ENCODE measurements at regions not wholly inside any gene's neighbourhood (a gene's known extent, or its start where the extent isn't known, plus 50 kb on each side); places are given as distances from the start of the nearest gene placed in this dataset.

DNA sequence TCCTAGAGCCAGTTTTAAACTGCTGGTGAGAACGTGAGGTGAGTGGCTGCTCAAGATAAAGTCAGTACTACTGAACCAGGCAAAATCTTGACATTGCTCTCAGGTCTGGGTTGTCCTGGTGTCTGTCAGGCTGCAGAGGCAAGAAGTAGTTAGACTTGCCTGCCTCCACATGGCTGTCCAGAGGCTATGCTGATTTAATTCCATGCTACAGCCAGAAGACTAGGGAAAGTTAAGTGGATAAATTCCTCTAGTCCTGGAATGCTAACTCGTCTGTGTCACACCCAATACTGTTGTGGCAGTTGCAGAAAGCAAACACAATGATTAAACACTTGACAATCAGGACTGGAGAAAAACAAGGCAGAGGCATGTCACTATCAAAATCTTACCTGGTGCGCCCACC, 118.9 kb downstream of the ACER2 start:
- Histone ChIP-seq H3K9ac (no peak overlapping the region), H3K79me2 (ENCODE audit: insufficient read depth) (no peaks in the 10 kb centered on the region), H3K27ac (no peak overlapping the region), H3K9me3 (ENCODE audit: low read depth) (no peaks in the 10 kb centered on the region), H3K4me3 (no peak overlapping the region), H4K20me1 (ENCODE audit: insufficient read depth) (no peaks in the 10 kb centered on the region), H2AFZ (no peak overlapping the region), H3F3A (ENCODE audit: insufficient read depth) (no peaks in the 10 kb centered on the region), H3K36me3 (ENCODE audit: low read depth) (no peaks in the 10 kb centered on the region), H3K4me1 (ENCODE audit: insufficient read depth) (no peaks in the 10 kb centered on the region), H3K27me3 (replicated peaks; ENCODE audit: insufficient read depth) (0 out of 2 replicates have a peak, but pooled peaks cover 3% of the 10 kb centered on the region), H3K9me2 (ENCODE audit: insufficient read depth) (no peaks in the 10 kb centered on the region), H3K4me2 (ENCODE audit: unreplicated experiment) (no peak overlapping the region)
- WGBS, 2 experiments (ENCODE audit: low coverage in 1 of 2, low lambda C conversion rate in 2 of 2, missing lambda C conversion rate in 2 of 2) = 20 to 21% methylated on average over 3 of the region's 3 CpGs
- TF ChIP-seq EZH2phosphoT487 (IDR thresholded peaks at IDR 0.05; ENCODE audit: insufficient read depth, low read depth) (no peak), EZH2 (IDR thresholded peaks at IDR 0.05; ENCODE audit: insufficient read depth, poor library complexity, severe bottlenecking) (no peak)
- no peak for DNase-seq
- in situ Hi-C loops (cut with MboI) = no loop called here

- H3K9me2 ChIP-seq (ENCODE audit: insufficient read depth) = no peaks in the 10 kb centered on the region
- no peaks in the 10 kb centered on the region for H3F3A ChIP-seq (ENCODE audit: insufficient read depth)
- no peaks in the 10 kb centered on the region for H3K79me2 ChIP-seq (ENCODE audit: insufficient read depth)
- WGBS, 2 experiments (ENCODE audit: low coverage in 1 of 2, low lambda C conversion rate in 2 of 2, missing lambda C conversion rate in 2 of 2) = 0 to 2% methylated on average over 2 of the region's 2 CpGs
- H3K36me3 ChIP-seq (ENCODE audit: low read depth) = no peaks in the 10 kb centered on the region
- H3K4me1 ChIP-seq (ENCODE audit: insufficient read depth) = no peaks in the 10 kb centered on the region
- no peak overlapping the region for H3K27ac ChIP-seq
- no peak overlapping the region for H3K4me2 ChIP-seq (ENCODE audit: unreplicated experiment)
- 0 out of 2 replicates have a peak, but pooled peaks cover 3% of the 10 kb centered on the region for H3K27me3 ChIP-seq (replicated peaks; ENCODE audit: insufficient read depth)
- H2AFZ ChIP-seq = no peak overlapping the region
- TF ChIP-seq EZH2 (IDR thresholded peaks at IDR 0.05; ENCODE audit: insufficient read depth, poor library complexity, severe bottlenecking) = no peak
- TF ChIP-seq EZH2phosphoT487 (IDR thresholded peaks at IDR 0.05; ENCODE audit: insufficient read depth, low read depth) = no peak
- no peaks in the 10 kb centered on the region for H4K20me1 ChIP-seq (ENCODE audit: insufficient read depth)
- in situ Hi-C loops (cut with MboI) = no loop called here
- no peak overlapping the region for H3K4me3 ChIP-seq
- no peaks in the 10 kb centered on the region for H3K9me3 ChIP-seq (ENCODE audit: low read depth)
- no peak overlapping the region for H3K9ac ChIP-seq
- DNase-seq = no peak
Measured at GRCh38 chr9:19522558-19522957, 113.7 kb downstream of the ACER2 start.

DNA sequence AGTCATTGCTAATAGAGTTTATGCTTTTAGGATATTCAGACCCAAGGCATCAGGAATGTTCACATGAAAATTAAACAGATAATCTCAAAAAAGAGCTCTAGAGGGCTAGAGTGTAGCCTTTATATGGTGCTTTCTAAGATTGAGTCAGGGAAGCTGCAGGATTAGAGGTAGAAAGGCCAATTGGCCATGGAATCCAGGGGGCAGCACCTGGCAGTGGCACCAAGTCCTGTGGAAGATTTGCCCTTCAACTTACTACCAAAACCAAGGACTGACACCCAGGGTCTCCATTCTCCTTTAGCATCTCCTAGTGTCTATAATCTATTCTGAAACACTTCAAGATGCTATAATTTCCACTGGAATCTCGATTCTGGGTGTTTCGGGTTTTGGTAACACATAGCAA, 112.4 kb downstream of the ACER2 start:
- no peaks in the 10 kb centered on the region for H3K9me3 ChIP-seq (ENCODE audit: low read depth)
- H3K27ac ChIP-seq = no peak overlapping the region

GRCh38 chr9:19517202-19517942, 108.6 kb downstream of the ACER2 start:
- Histone ChIP-seq H3K27me3 (replicated peaks; ENCODE audit: insufficient read depth) (peaks cover 6% of the 10 kb centered on the region; the same call in 1 of the 2 replicates), H3K79me2 (ENCODE audit: insufficient read depth) (no peaks in the 10 kb centered on the region), H3K4me3 (no peak overlapping the region), H3F3A (ENCODE audit: insufficient read depth) (no peaks in the 10 kb centered on the region), H4K20me1 (ENCODE audit: insufficient read depth) (no peaks in the 10 kb centered on the region), H3K27ac (no peak overlapping the region), H3K9me2 (ENCODE audit: insufficient read depth) (no peaks in the 10 kb centered on the region), H3K36me3 (ENCODE audit: low read depth) (no peaks in the 10 kb centered on the region), H3K9me3 (ENCODE audit: low read depth) (no peaks in the 10 kb centered on the region), H3K4me2 (ENCODE audit: unreplicated experiment) (no peak overlapping the region), H3K9ac (no peak overlapping the region), H2AFZ (no peak overlapping the region), H3K4me1 (ENCODE audit: insufficient read depth) (no peaks in the 10 kb centered on the region)
- in situ Hi-C loops (cut with MboI) = no loop called here
- WGBS, 2 experiments (ENCODE audit: low coverage in 1 of 2, low lambda C conversion rate in 2 of 2, missing lambda C conversion rate in 2 of 2) = 64% methylated on average over 3 of the region's 3 CpGs
- TF ChIP-seq EZH2phosphoT487 (IDR thresholded peaks at IDR 0.05; ENCODE audit: insufficient read depth, low read depth) (no peak), EZH2 (IDR thresholded peaks at IDR 0.05; ENCODE audit: insufficient read depth, poor library complexity, severe bottlenecking) (no peak)
- DNase-seq = no peak

More for the DNA sequence above, 112.4 kb downstream of the ACER2 start:
- no peaks in the 10 kb centered on the region for H3F3A ChIP-seq (ENCODE audit: insufficient read depth)
- H2AFZ ChIP-seq = no peak overlapping the region
- H3K4me2 ChIP-seq (ENCODE audit: unreplicated experiment) = no peak overlapping the region
- H3K9me2 ChIP-seq (ENCODE audit: insufficient read depth) = no peaks in the 10 kb centered on the region
- in situ Hi-C loops (cut with MboI) = no loop called here
- H3K4me3 ChIP-seq = no peak overlapping the region
- no peaks in the 10 kb centered on the region for H3K36me3 ChIP-seq (ENCODE audit: low read depth)
- H3K9ac ChIP-seq = no peak overlapping the region
- H3K79me2 ChIP-seq (ENCODE audit: insufficient read depth) = no peaks in the 10 kb centered on the region
- no peaks in the 10 kb centered on the region for H4K20me1 ChIP-seq (ENCODE audit: insufficient read depth)
- H3K27me3 ChIP-seq (replicated peaks; ENCODE audit: insufficient read depth) = 0 out of 2 replicates have a peak, but pooled peaks cover 3% of the 10 kb centered on the region
- no peaks in the 10 kb centered on the region for H3K4me1 ChIP-seq (ENCODE audit: insufficient read depth)
- 36 to 37% methylated on average over 2 of the region's 2 CpGs for WGBS, 2 experiments (ENCODE audit: low coverage in 1 of 2, low lambda C conversion rate in 2 of 2, missing lambda C conversion rate in 2 of 2)
- no peak for DNase-seq
- no peak for TF ChIP-seq EZH2 (IDR thresholded peaks at IDR 0.05; ENCODE audit: insufficient read depth, poor library complexity, severe bottlenecking)
- TF ChIP-seq EZH2phosphoT487 (IDR thresholded peaks at IDR 0.05; ENCODE audit: insufficient read depth, low read depth) = no peak
